Omental fat pad (tissue), 3 donors: ENCODE measurements at regions not wholly inside any gene's neighbourhood (a gene's known extent, or its start where the extent isn't known, plus 50 kb on each side); places are given as distances from the start of the nearest gene placed in this dataset.

Experiments
- ATAC-seq: fragments of 150-250 bp; one replicate; pipeline ENCODE4 v1.9.1; 2016; ENCODE audit warnings: mild to moderate bottlenecking, moderate library complexity; ENCODE audit not compliant: low FRiP score
- DNase-seq: peaks from one replicate; pipeline ENCODE4 v3.0.0-alpha.2; 2019; ENCODE audit warnings: low spot score
- TF ChIP-seq, protein P1 (sequence below), 3 donors: fragments of 450-650 bp; IDR thresholded peaks; one replicate each; pipeline ENCODE4 v1.5.1; 2016 to 2017; ENCODE audit warnings: antibody characterized with exemption in 3 of 3, mild to moderate bottlenecking in 3 of 3, moderate library complexity in 2 of 3

- ATAC-seq (no peak), DNase-seq (no peak)
- TF ChIP-seq, protein P1, sequence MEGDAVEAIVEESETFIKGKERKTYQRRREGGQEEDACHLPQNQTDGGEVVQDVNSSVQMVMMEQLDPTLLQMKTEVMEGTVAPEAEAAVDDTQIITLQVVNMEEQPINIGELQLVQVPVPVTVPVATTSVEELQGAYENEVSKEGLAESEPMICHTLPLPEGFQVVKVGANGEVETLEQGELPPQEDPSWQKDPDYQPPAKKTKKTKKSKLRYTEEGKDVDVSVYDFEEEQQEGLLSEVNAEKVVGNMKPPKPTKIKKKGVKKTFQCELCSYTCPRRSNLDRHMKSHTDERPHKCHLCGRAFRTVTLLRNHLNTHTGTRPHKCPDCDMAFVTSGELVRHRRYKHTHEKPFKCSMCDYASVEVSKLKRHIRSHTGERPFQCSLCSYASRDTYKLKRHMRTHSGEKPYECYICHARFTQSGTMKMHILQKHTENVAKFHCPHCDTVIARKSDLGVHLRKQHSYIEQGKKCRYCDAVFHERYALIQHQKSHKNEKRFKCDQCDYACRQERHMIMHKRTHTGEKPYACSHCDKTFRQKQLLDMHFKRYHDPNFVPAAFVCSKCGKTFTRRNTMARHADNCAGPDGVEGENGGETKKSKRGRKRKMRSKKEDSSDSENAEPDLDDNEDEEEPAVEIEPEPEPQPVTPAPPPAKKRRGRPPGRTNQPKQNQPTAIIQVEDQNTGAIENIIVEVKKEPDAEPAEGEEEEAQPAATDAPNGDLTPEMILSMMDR (IDR thresholded peaks at IDR 0.05): no peak
Observed at GRCh38 chrX:26851981-26852380, 611.2 kb downstream of the PPP4R3C start.

DNA sequence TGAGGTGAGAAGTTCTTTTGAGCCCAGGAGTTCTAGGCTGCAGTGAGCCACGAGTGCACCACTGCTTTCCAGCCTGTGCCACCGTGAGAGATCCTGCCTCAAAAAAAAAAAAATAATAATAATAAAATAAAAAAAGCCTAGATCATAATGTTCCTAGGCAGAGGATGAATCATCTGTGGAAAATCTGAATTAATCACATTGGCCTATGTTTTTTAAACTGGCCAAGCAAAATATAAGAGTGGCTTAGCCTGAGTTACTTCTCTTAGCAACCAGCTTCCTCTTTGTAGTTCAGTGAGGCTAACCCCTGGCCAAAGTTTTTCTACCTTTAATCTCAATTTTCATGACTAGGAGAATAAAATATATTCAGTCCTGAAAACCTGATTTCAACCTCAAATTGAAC lies 614.6 kb downstream of the PPP4R3C start:
- DNase-seq (no peak), ATAC-seq (no peak)
- TF ChIP-seq, protein P1 (IDR thresholded peaks at IDR 0.05): no peak

GRCh38 chrX:26845056-26845455 lies 618.1 kb downstream of the PPP4R3C start:
- TF ChIP-seq, protein P1 (IDR thresholded peaks at IDR 0.05): no peak
- ATAC-seq: no peak

DNA sequence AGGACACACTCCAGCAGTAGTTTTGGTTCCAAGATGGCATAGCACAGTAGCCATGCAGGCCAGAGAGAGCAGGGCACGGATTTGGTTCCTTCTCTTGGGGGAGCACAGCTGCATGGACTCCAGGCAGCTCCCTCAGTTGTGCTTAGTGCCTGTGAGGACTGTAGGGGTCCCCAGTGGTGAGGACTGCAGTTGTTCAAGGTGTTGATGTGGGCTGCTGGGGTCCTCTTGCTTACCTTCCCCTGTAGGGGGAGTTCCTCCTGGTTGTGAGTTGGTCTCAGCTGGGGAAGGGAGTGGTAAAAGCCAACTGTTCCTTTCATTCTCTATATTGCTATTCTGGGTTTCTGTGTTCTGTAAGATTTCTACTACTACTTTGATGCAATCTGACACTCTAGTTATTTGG lies 606.5 kb downstream of the MAGEB5 start:
- ATAC-seq (no peak), DNase-seq (no peak)
- TF ChIP-seq, protein P1 (IDR thresholded peaks at IDR 0.05): no peak

More at GRCh38 chrX:26845056-26845455, 618.1 kb downstream of the PPP4R3C start:
- DNase-seq: no peak

DNA sequence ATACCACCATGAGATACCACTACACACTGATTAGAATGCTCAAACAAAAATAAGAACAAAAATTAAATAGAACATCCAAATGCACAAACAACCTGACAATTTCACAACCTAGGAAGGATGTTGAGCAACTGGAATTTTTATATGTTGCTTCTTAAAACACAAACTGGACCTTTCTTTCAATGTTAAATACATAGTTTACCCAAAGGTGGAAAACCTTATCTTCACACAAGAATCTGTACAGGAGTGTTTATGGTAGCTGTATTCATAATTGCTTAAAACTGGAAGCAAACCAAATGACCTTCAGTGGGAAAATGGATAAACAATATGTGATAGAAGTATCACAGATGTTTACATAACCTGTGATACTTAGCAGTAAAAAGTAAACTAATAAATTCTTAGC lies 573.8 kb downstream of the MAGEB5 start:
- ATAC-seq (no peak), DNase-seq (no peak)
- TF ChIP-seq, protein P1 (IDR thresholded peaks at IDR 0.05): no peak

- no peak for DNase-seq
- ATAC-seq: no peak
- TF ChIP-seq, protein P1 (IDR thresholded peaks at IDR 0.05): no peak
Observed at GRCh38 chrX:26788402-26788998, 572.5 kb downstream of the MAGEB5 start.

DNA sequence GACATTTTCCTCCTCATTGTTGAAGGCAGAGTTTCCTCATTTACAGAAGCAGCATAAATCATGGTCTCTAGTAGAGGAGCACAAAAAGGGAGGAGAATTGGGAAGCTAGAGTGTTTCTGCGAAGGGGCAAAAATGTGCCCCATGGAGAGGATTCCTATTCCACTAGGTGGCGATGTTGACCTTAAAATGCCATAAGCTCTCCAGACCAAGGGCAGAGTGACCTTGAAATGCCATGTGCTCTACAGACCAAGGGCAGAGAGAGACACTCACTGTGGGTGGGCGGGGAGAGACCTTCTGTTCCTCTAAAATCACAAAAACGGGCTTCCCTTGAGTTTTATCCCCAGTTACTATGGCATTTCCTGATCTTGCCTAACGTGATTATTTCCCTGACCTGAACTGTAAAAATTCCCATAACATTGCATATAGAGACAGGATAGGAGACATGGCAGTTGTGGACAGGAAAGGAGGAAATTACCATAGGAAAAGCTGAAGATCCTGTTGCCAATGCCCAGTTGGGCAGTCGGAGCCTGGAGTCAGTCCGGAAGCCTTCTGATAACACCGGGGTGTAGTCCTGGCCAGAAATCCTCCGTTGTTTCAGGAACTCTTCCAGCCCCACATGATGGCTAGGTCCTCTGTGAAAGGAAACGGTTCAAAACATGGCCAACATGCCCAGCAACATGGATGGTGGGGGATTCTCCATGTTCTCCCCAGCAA lies 567.7 kb downstream of the MAGEB5 start:
- TF ChIP-seq, protein P1 (IDR thresholded peaks at IDR 0.05): no peak
- no peak for ATAC-seq

More for the DNA sequence above, 567.7 kb downstream of the MAGEB5 start:
- no peak for DNase-seq
